Activated T-cell treated with anti-CD3 and anti-CD28 coated beads, Interleukin-2, amount 50 U/mL, for 1 hour (primary cell): ENCODE measurements at regions not wholly inside any gene's neighbourhood (a gene's known extent, or its start where the extent isn't known, plus 50 kb on each side); places are given as distances from the start of the nearest gene placed in this dataset.
"Not testable (repeated sequence)": the region's sequence is repeated elsewhere in the genome, so short reads cannot be mapped to it uniquely, and the experiment has no call there.

ENCODE experiments used
- DNase-seq: peaks from one replicate; pipeline ENCODE4 v3.0.0-alpha.2; 2020

GRCh38 chr4:3967204-3967603, 201.0 kb downstream of the ADRA2C start:
- not testable (repeated sequence) for DNase-seq

GRCh38 chr4:3972626-3973025, 206.4 kb downstream of the ADRA2C start:
- DNase-seq: not testable (repeated sequence)

DNA sequence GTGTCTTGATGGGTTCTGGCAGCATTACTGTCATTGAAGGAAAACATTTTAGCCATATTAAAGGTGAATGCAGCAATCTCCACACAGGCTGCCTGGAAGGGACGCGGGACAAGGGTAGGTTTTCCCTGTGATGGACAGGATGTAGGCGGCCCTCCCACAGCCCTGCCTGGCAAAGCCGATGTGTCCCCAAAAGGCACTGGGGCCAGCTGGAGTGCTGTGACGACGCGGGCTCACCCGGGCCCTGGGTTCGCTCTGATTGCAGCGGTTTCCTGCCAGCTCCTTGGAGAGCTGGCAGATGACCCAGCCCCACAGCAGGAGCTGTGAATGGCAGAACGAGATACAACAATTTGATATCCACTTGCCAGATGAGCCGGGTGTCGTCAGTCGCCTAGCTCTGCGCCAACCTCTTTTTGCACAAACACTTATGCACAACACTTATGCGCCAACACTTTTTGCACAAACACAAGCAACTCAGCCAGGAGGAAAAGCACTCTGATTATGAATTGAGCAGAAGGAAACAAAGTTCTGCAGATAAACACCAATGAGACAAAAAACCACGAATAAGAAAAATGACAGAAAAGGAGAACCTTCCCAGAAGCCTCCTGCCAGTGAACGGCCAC, 207.5 kb downstream of the ADRA2C start:
- DNase-seq: not testable (repeated sequence)

- DNase-seq: not testable (repeated sequence)
Observed at GRCh38 chr4:3983518-3984125, 217.4 kb downstream of the ADRA2C start.

GRCh38 chr4:3984796-3985195, 218.6 kb downstream of the ADRA2C start:
- not testable (repeated sequence) for DNase-seq

DNA sequence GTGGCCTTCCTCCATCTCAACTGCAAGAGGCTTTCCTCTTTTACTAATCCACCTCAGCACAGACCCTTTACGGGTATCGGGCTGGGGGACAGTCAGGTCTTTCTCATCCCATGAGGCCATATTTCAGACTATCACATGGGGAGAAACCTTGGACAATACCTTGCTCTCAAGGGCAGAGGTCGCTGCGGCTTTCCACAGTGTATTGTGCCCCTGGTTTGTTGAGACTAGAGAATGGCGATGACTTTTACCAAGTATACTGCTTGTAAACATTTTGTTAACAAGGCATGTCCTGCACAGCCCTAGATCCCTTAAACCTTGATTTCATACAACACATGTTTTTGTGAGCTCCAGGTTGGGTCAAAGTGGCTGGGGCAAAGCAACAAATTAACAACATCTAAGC, 220.2 kb downstream of the ADRA2C start:
- not testable (repeated sequence) for DNase-seq

- DNase-seq: not testable (repeated sequence)
Observed at GRCh38 chr4:3997386-3997785, 229.3 kb downstream of the OTOP1 start.

- not testable (repeated sequence) for DNase-seq
Observed at GRCh38 chr4:4004036-4004435, 222.7 kb downstream of the OTOP1 start.

DNA sequence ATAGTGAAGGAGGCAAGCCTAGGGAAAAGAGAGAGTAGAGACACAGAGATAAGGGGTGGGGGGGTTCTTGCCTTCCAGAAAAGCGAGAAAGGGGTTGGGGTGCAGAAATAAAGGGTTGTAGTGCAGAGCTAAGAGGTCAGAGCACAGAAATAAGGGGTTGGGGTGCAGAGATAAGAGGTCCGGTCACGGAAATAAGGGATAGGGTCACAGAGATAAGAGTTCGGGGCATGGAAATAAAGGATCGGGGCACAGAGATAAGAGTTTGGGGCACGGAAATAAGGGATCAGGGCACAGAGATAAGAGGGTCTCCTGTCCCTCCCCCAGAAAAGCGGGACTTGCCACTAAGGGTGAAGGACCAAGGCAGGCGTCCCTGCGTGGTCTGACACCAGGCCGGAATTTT, 222.0 kb downstream of the OTOP1 start:
- DNase-seq: not testable (repeated sequence)

DNA sequence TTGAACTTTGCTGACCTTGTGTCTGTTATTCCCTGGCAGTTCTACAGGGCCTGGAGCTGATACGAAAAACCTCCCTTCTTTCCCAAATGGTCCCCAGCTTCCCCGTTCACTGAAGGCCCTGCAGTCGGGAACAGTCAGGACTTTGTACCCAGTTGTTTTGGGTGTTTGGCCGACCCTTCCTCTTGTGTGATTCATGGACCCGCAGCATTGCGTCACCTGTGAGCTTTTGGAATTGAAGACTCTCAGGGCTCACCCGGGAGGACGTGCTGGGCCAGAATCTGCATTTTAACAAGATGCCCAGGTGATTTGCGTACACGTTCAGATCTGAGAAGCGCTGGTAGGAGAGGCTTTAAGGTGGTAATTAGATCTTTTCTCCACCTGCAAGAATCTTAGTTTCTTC, 220.4 kb downstream of the OTOP1 start:
- DNase-seq: not testable (repeated sequence)

DNA sequence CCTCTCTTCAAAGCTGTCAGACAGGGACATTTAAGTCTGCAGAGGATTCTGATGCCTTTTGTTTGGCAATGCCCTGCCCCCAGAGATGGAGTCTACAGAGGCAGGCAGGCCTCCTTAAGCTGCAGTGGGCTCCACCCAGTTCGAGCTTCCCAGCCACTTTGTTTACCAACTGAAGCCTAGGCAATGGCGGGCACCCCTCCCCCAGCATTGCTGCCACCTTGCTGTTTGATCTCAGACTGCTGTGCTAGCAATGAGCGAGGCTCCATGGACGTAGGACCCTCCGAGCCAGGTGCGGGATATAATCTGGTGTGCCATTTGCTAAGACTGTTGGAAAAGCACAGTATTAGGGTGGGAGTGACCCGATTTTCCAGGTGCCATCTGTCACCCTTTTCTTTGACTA, 207.7 kb downstream of the OTOP1 start:
- not testable (repeated sequence) for DNase-seq

GRCh38 chr4:4021161-4021560, 205.6 kb downstream of the OTOP1 start:
- not testable (repeated sequence) for DNase-seq

GRCh38 chr4:4026708-4027107, 200.0 kb downstream of the OTOP1 start:
- not testable (repeated sequence) for DNase-seq

- not testable (repeated sequence) for DNase-seq
Observed at GRCh38 chr4:4028752-4029151, 198.0 kb downstream of the OTOP1 start.

- DNase-seq: not testable (repeated sequence)
Observed at GRCh38 chr4:4030509-4030908, 196.2 kb downstream of the OTOP1 start.

GRCh38 chr4:4031446-4032135, 195.1 kb downstream of the OTOP1 start:
- DNase-seq: not testable (repeated sequence)

GRCh38 chr4:4032364-4032763, 194.4 kb downstream of the OTOP1 start:
- not testable (repeated sequence) for DNase-seq

DNA sequence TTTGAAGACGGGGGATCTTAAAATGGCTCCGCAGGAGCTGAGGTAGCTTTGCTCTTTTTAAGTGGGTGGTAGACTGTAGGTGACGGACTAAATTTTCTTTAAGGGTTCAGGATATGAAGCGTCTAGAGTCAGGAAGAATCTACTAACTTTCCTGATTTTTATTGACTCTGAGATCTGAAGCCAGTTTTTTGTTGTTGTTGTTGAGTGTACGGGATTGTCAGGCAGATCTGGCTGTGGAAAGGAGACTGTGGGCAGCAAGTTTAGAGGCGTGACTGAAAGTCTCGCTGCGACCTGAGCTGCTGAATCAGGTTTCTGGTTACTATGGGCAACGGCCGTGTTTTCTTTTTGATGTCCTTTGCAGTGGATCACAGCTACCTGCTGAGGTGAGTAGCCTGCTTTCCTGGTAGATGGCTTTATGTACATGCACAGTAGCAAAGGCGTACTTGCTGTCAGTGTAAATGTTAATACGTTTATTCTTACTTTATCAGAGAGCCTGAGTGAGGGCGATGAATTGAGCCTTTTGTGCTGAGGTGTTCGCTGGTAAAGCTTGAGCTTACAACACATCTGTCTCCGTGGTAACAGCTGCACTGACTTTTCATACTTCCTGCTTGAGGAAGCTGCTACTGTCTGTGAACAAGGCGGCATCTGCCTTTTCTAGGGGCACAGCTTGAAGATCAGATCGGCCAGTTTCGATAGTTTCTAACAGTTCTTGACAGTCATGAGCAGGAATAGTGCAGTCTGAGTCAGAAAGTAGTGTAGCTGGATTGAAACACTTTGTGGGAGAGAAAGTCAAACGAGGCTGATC, 193.7 kb downstream of the OTOP1 start:
- not testable (repeated sequence) for DNase-seq

DNA sequence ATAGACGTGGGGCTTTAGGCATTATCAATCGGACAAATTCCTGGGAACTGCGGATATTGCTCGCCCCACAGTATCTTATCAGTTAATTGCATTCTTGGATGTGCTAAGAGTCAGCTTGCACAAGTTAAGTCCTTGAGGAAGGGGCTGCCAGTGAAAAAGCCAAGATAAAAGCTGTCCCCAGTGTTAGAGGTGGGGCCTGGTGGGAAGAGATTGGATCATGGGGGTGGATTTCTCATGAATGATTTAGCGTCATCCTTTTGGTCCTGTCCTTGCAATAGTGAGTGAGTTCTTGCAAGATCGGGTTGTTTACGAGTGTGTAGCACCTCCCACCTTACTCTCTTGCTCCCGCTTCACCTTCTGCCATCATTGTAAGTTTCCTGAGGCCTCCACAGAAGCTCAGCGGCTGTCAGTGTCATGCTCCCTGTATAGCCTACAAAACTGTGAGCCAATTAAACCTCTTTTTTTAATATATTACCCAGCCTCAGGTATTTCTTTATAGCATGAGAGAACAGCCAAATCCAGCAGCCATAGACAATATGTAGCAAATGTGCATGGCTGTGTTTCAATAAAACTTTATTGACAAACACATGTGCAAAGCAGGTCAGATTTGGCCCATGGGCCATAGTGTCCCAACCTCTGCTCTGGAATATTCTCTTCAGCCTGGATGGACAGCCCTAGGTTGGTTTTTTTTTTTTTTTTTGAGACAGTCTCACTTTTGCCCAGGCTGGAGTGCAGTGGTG, 189.2 kb downstream of the OTOP1 start:
- not testable (repeated sequence) for DNase-seq

- not testable (repeated sequence) for DNase-seq
Observed at GRCh38 chr4:4045823-4046222, 180.9 kb downstream of the OTOP1 start.

DNA sequence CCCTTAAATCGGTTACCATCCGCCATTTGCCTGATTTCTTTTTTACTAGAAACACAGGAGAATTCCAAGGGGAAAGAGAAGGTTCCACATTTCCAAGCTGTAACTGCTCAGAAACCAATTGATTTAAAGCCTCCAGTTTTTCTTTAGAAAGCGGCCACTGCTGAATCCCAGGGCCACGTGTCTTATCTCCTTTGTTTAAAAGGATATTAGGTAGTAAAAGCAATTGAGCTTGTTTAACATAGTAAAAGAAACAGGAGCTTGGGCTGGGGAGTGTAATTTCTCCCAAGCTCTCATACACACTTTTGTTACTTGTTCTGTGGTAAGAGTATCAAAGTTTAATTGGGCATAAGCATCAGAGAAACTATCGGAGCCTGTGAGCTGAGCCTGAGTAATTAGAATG, 180.0 kb downstream of the OTOP1 start:
- DNase-seq: not testable (repeated sequence)

DNA sequence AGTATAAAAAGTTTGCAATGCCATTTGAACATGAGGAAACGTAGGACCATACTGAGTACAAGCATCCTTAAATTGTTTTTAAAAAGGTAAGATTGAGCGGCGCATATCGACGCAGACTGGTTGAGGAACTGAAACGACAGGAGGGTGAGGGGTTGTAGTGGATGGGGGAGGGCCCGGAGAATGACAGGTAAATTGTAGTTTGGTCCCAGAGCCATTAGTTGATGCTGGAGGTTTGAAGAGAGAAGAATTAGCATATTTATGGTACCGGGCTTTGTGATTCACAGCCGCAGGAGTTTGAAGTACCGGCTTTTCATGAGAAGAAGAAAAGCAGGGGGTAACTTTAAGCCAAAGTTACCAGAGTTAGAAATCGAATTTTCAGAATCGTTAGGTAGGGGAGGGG, 179.5 kb downstream of the OTOP1 start:
- not testable (repeated sequence) for DNase-seq
